Karpas-422 (cell line): ENCODE measurements at regions not wholly inside any gene's neighbourhood (a gene's known extent, or its start where the extent isn't known, plus 50 kb on each side); places are given as distances from the start of the nearest gene placed in this dataset.
"Not testable (repeated sequence)": the region's sequence is repeated elsewhere in the genome, so short reads cannot be mapped to it uniquely, and the experiment has no call there.

ENCODE experiments used
- DNase-seq: peaks from one replicate; pipeline ENCODE4 v3.0.0-alpha.2; 2015
- H2AFZ ChIP-seq: fragments of 200-600 bp; sonication (generic); 2 replicates; pipeline ENCODE4 v1.6.1; 2014; ENCODE audit warnings: antibody characterized with exemption, low read length, mixed read lengths
- H3K27ac ChIP-seq: fragments of 200-600 bp; sonication (generic); 2 replicates; pipeline ENCODE4 v1.5.1; 2014; ENCODE audit warnings: mild to moderate bottlenecking, low read length, moderate library complexity
- H3K27me3 ChIP-seq: fragments of 200-600 bp; sonication (generic); 2 replicates; pipeline ENCODE4 v1.6.1; 2014; ENCODE audit warnings: low read length, mixed read lengths
- H3K36me3 ChIP-seq: fragments of 200-600 bp; sonication (generic); 2 replicates; pipeline ENCODE4 v1.6.1; 2014; ENCODE audit warnings: low read length, mixed read lengths; ENCODE audit not compliant: insufficient read depth
- H3K4me1 ChIP-seq: fragments of 200-600 bp; sonication (generic); 2 replicates; pipeline ENCODE4 v1.6.1; 2014; ENCODE audit warnings: mild to moderate bottlenecking, low read length, mixed read lengths
- H3K4me2 ChIP-seq: fragments of 200-600 bp; sonication (generic); 2 replicates; pipeline ENCODE4 v1.6.1; 2014; ENCODE audit warnings: low read length, low read depth, mild to moderate bottlenecking; ENCODE audit not compliant: poor library complexity, severe bottlenecking
- H3K4me3 ChIP-seq: fragments of 200-600 bp; sonication (generic); 2 replicates; pipeline ENCODE4 v1.5.1; 2014; ENCODE audit warnings: mild to moderate bottlenecking, antibody characterized with exemption, low read length, mixed read lengths
- H3K79me2 ChIP-seq: fragments of 200-600 bp; sonication (generic); 2 replicates; pipeline ENCODE4 v1.6.1; 2014; ENCODE audit warnings: mild to moderate bottlenecking, low read length, mixed read lengths
- H3K9ac ChIP-seq: fragments of 200-600 bp; sonication (generic); 2 replicates; pipeline ENCODE4 v1.6.0; 2014; ENCODE audit warnings: low read length
- H3K9me2 ChIP-seq: fragments of 200-600 bp; sonication (generic), shearing (Covaris generic); replicated peaks from 2 replicates; pipeline ENCODE4 v1.6.0; 2014; ENCODE audit warnings: mild to moderate bottlenecking, low read length, moderate library complexity; ENCODE audit not compliant: insufficient read depth
- H3K9me3 ChIP-seq: fragments of 300-700, 200-600 bp; sonication (generic); 2 replicates; pipeline ENCODE4 v1.6.1; 2014; ENCODE audit warnings: low read length, mixed read lengths
- H4K20me1 ChIP-seq: fragments of 200-600 bp; sonication (generic); 2 replicates; pipeline ENCODE4 v1.6.1; 2014; ENCODE audit warnings: mild to moderate bottlenecking, antibody characterized with exemption, low read length, low read depth; ENCODE audit not compliant: insufficient read depth

DNA sequence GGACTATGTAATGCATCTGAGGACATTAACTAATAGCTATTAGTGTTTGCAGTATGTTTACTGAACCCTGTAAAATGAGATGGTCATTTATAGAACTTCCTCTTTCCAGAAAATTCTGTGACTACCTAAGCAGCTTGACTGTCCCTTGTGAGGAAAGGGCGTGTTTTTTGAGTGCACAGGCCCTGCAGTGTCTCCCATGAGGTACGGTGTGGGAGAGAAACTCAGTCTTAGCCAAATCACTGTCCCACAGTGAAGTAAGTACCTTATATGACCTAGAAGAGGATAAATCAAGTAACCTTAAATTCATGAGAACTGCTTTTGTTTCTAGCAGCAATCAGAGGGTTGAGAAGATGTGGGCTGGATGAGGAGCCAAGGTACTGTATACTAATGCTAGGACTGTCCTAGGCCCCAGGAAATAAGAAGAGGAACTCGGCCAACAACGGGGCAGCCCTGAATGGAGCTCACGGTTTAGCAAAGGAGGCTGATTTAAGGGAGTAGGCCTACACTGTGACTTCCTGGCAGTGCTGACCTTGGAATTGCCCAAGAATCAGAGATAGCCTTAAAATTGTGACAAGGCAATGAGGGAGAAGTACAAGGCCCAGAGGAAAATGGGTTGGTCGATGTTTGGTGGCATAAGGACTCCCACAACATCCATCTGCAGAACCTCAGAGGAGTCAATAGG, 103.5 kb upstream of the CTAGE1 start:
- Histone ChIP-seq H3K79me2 (no peaks in the 10 kb centered on the region), H3K27me3 (no peaks in the 10 kb centered on the region), H3K36me3 (no peaks in the 10 kb centered on the region), H3K4me2 (no peak overlapping the region), H3K4me3 (no peak overlapping the region), H3K27ac (no peak overlapping the region), H3K4me1 (no peaks in the 10 kb centered on the region), H4K20me1 (no peaks in the 10 kb centered on the region), H3K9me3 (no peaks in the 10 kb centered on the region), H3K9me2 (no peaks in the 10 kb centered on the region), H2AFZ (no peak overlapping the region), H3K9ac (no peak overlapping the region)
- DNase-seq: no peak

DNA sequence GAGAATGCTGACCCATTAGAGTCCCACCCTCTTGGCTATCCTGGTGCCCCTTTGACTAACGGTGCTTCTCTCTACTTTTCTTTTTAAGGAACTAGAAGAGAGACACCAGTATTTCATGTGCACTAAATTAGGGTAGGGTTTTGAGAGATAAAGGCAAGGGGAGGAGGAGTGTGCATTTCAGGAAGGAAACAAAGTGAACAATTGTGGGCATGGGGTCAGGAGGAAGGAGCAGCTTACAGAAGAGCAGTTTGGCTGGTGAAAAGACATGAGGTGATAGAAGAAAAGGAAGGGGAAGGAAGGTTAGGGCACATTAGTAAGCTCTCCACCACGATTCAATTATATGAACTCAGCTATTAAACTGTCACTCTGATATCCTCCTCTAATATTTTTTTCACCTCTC, 105.8 kb upstream of the CTAGE1 start:
- H3K4me2 ChIP-seq: no peak overlapping the region
- H2AFZ ChIP-seq: no peak overlapping the region
- H3K27me3 ChIP-seq: no peaks in the 10 kb centered on the region
- H3K4me3 ChIP-seq: no peak overlapping the region
- H3K27ac ChIP-seq: no peak overlapping the region
- no peaks in the 10 kb centered on the region for H3K9me2 ChIP-seq
- no peaks in the 10 kb centered on the region for H3K9me3 ChIP-seq
- no peaks in the 10 kb centered on the region for H3K36me3 ChIP-seq
- no peaks in the 10 kb centered on the region for H3K79me2 ChIP-seq
- H3K4me1 ChIP-seq: peaks cover 2% of the 10 kb centered on the region; the same call in 1 of the 2 replicates
- no peak overlapping the region for H3K9ac ChIP-seq
- DNase-seq: no peak
- no peaks in the 10 kb centered on the region for H4K20me1 ChIP-seq

DNA sequence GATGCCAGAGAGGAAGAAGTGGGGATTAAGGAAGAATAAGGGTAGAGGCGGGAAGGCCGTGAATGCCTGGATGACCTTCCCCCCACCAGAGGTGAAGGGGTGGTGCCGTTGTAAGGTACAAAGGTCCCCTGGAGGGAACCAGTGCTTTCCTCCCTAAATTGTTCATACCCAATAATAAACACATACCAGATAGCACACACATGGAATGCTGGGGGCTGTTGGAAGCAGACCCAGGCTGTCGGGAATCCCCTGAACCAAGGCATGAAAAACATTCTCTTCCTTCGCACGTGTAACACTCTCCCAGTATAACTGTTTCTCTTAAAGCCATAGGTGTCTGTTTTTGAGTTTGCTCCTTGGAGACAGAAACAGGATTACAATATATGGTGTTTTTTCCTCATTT, 107.1 kb upstream of the CTAGE1 start:
- Histone ChIP-seq H3K4me2 (no peak overlapping the region), H3K27me3 (no peaks in the 10 kb centered on the region), H3K79me2 (no peaks in the 10 kb centered on the region), H3K27ac (no peak overlapping the region), H2AFZ (no peak overlapping the region), H3K9me3 (no peaks in the 10 kb centered on the region), H3K4me3 (no peak overlapping the region), H3K36me3 (no peaks in the 10 kb centered on the region), H3K4me1 (peaks cover 4% of the 10 kb centered on the region; the same call in 1 of the 2 replicates), H3K9me2 (no peaks in the 10 kb centered on the region), H4K20me1 (no peaks in the 10 kb centered on the region), H3K9ac (no peak overlapping the region)
- DNase-seq: no peak

DNA sequence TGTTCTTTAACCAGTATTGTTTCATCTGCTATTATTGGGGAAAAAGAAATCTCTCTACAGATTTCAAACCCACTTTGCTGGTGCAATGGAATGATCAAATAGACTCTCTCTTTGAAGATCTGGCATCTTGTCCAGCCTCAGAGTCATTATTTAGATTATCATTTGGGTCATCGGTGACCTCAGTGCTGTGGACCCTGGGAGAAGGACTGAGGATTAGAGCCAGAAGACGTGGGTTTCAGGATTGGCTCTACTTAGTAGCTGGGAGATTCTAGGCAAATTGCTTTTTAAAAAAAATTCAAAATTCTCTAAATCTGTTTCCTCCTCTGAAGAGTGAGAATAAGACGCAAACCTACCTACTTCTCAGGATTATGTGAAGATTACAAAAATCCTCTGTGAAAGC, 107.6 kb upstream of the CTAGE1 start:
- Histone ChIP-seq H3K9me2 (no peaks in the 10 kb centered on the region), H3K27me3 (no peaks in the 10 kb centered on the region), H2AFZ (no peak overlapping the region), H3K4me1 (peaks cover 4% of the 10 kb centered on the region; the same call in 1 of the 2 replicates), H3K36me3 (no peaks in the 10 kb centered on the region), H3K4me2 (no peak overlapping the region), H3K27ac (no peak overlapping the region), H4K20me1 (no peaks in the 10 kb centered on the region), H3K79me2 (no peaks in the 10 kb centered on the region), H3K9me3 (no peaks in the 10 kb centered on the region), H3K9ac (no peak overlapping the region), H3K4me3 (no peak overlapping the region)
- no peak for DNase-seq

DNA sequence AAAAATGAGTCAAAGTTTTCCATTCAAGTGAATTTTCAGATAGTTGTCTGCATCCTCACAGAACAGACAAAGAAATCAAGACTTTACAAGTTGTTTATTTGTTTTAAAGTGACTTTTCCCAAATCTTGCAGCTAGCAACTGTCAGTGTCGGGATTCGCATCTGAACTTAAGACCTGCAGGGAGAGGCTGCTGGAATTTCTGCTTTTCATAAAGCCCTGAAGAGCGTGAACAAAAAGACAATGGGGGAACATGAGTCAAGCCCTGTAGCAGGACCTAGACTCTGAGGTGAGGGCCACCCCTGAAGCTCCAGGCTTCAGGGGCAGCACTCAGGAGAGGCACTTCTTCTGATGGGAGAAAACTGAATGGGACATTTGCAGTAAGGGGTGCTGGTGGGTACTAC, 108.2 kb upstream of the CTAGE1 start:
- Histone ChIP-seq H3K36me3 (no peaks in the 10 kb centered on the region), H3K4me3 (no peak overlapping the region), H3K79me2 (no peaks in the 10 kb centered on the region), H4K20me1 (no peaks in the 10 kb centered on the region), H3K4me1 (peaks cover 4% of the 10 kb centered on the region; the same call in 1 of the 2 replicates), H3K27me3 (no peaks in the 10 kb centered on the region), H3K9ac (no peak overlapping the region), H3K9me3 (no peaks in the 10 kb centered on the region), H3K9me2 (no peaks in the 10 kb centered on the region), H2AFZ (no peak overlapping the region), H3K27ac (no peak overlapping the region), H3K4me2 (no peak overlapping the region)
- no peak for DNase-seq

DNA sequence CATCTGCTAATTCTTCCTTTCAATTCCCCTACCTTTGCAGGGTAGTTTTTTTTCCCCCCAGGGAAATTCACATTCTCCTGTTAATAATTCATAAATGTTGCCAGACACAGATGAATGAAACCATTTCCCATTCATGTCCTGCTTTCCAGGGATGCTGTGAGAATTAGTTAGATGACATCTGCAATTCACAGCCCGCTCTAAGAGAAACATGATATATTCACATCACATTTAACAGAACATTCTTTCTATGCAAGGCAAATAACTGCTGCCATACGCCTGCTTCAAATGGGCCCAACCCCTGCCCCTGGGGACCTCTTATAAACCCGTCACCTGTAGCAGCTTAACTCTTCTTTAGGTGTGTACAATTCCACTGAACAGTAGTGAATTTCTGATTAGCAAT, 110.6 kb upstream of the CTAGE1 start:
- Histone ChIP-seq H3K4me2 (no peak overlapping the region), H3K27ac (no peak overlapping the region), H3K4me1 (peaks cover 4% of the 10 kb centered on the region; the same call in 1 of the 2 replicates), H3K9ac (no peak overlapping the region), H3K27me3 (no peaks in the 10 kb centered on the region), H3K9me2 (no peaks in the 10 kb centered on the region), H4K20me1 (no peaks in the 10 kb centered on the region), H3K36me3 (no peaks in the 10 kb centered on the region), H3K4me3 (no peak overlapping the region), H2AFZ (no peak overlapping the region), H3K9me3 (no peaks in the 10 kb centered on the region), H3K79me2 (no peaks in the 10 kb centered on the region)
- no peak for DNase-seq

DNA sequence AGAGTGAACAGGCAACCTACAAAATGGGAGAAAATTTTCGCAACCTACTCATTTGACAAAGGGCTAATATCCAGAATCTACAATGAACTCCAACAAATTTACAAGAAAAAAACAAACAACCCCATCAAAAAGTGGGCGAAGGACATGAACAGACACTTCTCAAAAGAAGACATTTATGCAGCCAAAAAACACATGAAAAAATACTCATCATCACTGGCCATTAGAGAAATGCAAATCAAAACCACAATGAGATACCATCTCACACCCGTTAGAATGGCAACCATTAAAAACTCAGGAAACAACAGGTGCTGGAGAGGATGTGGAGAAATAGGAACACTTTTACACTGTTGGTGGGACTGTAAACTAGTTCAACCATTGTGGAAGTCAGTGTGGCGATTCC, 117.0 kb upstream of the CTAGE1 start:
- not testable (repeated sequence) for H3K27me3 ChIP-seq, H3K36me3 ChIP-seq, H2AFZ ChIP-seq, H3K4me2 ChIP-seq, H3K9me2 ChIP-seq, H3K9me3 ChIP-seq, H3K9ac ChIP-seq, H3K27ac ChIP-seq, H3K4me1 ChIP-seq, H4K20me1 ChIP-seq, H3K4me3 ChIP-seq, H3K79me2 ChIP-seq, DNase-seq

DNA sequence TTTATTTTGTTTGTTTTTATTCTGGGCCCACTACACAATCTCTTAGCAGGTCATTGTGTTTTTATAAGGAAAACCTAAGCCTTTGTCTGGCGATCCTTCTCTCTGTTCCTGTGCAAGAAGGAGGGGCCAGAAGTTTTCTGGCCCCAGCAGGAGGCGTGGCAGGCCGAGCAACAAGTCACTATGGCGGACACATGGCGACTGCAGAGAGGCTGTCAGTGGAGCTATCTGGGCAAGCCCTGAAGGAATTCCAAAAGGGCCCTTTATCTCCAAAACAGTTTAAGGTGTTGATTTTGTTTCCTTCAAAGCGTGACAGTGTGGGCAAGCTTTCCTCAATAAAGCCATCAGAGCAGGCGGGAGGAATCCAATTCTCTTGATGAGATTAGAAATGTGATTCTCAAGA, 118.8 kb upstream of the CTAGE1 start:
- Histone ChIP-seq H3K4me3 (no peak overlapping the region), H3K79me2 (no peaks in the 10 kb centered on the region), H3K9me3 (no peaks in the 10 kb centered on the region), H3K9ac (no peak overlapping the region), H3K4me2 (no peak overlapping the region), H3K9me2 (no peaks in the 10 kb centered on the region), H3K27ac (no peak overlapping the region), H4K20me1 (no peaks in the 10 kb centered on the region), H2AFZ (no peak overlapping the region), H3K36me3 (no peaks in the 10 kb centered on the region), H3K27me3 (no peaks in the 10 kb centered on the region), H3K4me1 (no peaks in the 10 kb centered on the region)
- no peak for DNase-seq
